Right renal pelvis (tissue), 4 donors: ENCODE measurements at regions not wholly inside any gene's neighbourhood (a gene's known extent, or its start where the extent isn't known, plus 50 kb on each side); places are given as distances from the start of the nearest gene placed in this dataset.

Source experiments
- DNase-seq, 4 donors: peaks; one replicate each; pipeline ENCODE4 v3.0.0-alpha.2; 2013; ENCODE audit warnings: low read depth in 4 of 4, low spot score in 3 of 4, missing footprints in 1 of 4

DNA sequence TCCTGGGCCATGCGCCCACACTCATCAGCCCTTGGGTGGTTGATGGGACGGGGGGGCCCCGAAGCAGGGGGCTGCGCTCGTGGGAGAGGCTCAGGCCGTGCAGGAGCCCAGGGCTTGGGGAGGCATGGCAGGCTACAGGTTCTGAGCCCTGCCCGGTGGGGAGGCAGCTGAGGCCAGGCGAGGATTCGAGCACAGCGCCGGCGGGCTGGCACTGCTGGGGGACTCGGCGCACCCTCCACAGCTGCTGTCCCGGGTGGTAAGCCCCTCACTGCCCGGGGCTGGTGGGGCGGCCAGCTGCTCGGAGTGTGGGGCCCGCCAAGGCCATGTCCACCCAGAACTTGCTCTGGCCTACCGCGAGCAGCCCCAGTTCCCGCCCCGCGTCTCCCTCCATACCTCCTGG, 295.8 kb upstream of the SEL1L start:
- no peak for DNase-seq

DNA sequence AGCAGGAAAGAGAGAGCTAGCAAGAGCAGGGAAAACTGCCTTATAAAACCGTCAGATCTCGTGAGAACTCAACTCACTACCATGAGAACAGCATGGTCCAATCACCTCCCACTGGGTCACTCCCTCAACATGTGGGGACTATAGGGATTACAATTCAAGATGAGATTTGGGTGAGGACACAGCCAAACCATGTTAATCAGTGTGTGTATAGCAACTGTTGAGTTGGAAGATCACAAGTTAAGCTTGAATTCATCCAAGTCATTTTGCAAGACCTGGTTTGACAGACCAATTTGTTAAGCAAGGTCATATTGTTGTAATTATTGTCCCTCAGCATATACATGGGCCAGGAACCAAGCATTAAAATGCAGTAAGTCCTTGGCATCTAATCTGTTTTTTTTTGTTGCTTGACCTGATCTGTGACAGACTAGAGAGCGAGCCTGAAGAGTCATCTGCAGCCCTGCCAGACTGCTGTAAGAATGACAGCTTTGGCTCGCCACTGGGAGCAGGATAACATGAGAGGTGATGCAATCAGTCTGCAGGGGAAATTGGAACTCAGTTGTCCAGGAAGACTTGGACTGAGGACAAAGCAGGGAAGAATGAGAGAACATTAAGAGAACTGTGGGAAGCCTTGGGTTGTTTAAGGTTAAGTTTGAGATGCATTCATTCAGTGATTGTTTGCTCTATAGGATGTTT, 297.6 kb upstream of the SEL1L start:
- no peak for DNase-seq

DNA sequence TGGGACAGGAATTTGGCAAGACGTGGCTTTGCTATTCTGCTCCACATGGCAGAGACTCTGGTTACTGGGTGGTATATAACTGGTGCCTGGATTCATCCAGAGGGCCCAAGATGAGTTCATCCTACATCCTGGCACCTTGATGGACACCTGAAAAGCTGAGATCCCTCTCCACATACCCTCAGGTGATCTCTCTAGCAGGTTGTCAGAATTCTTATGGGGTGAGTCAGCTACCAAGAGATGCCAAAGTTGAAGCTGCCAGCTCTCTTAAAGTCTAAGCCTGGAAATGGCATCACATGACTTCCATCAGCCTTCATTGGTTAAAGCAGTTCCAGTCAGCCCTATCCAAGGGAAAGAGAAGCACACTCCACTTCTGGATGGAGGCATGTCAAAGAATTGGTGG, 300.7 kb upstream of the SEL1L start:
- DNase-seq: no peak

DNA sequence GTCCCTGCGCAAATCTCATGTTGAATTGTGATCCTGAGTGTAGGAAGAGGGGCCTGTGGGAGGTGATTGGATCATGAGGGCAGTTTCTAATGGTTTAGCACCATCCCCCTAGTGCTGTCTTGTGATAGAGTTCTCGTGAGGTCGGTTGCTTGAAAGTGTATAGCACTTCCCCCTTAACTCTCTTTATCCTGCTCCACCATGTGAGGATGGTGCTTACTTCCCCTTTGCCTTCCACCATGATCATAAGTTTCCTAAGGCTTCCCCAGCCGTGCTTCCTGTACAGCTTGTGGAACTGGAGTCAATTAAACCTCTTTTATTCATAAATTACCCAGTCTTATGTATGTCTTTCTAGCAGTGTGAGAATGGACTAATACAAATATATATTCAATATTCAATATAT, 303.7 kb upstream of the SEL1L start:
- DNase-seq: no peak

DNA sequence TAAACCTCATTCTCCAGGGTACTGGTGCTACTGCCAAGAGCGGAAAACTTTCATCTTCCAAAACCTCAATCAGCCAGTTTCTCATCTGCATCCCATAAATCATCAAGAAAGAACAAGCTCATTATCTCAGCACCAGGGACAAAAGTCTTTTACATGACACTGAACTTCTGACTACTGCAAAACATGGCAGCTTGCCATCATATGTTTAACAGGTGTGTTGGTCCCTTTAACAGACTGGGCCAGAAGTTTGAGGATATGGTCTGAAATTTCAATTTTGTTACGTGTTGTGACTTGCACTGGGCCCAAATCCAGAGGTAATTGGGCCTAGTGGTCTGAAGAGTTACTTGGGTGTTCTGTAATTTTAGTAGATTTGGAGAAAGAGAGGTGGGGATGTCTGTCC, 305.4 kb upstream of the SEL1L start:
- DNase-seq: no peak

DNA sequence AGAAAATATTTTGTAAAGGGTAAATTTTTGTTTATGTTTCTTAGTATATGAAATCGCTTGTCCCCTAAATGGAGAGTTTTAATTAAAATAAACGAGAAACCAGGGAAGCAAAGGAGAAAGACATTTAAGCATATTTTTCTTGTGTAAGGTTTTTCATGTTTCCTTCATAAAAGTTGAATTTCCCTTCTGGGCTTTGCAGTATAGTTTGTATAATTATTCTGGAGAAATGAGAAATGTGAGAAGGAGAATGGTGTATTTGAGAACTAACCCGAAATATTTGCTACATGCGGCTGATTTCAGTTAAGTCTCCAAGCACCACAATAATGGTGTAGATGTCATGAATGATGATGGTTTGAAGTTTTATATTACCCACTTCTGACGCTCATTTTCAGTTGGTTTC, 307.7 kb upstream of the SEL1L start:
- no peak for DNase-seq

DNA sequence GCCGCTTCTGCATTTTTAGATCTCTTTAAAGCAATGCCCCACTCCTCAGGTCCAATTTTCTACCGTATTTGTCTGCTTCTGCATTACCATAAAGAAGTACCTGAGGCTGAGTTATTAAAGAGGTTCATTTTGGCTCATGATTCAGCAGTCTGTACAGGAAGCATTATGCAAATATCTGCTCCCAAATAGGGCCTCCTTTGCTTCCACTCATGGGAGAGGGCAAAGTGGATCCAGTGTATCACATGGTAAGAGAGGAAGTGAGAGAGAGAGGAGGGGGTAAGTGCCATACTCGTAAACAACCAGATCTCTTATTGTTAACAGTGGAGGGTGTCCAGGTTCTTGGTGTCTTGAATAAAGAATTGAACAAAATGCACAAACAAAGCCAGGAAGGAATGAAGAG, 316.1 kb upstream of the SEL1L start:
- DNase-seq: no peak

DNA sequence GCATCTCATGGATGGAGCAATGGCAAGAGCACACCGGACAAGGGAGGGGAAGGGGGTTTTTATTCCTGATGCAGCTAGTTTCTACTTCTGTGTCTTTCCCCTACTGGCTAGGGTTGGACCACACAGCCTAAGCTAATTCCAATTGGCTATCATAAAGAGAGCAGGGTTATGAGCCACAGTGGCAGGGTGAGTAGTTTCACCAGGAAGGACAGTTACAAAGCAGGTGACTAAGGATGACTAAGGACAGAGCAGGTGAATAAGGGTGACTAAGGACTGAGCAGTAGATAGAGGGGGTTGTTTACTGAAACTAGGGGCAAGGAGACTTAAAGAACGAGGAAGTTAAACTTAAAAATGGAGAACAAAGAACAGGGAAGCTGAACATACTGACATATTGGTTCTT, 321.4 kb upstream of the SEL1L start:
- no peak for DNase-seq

DNA sequence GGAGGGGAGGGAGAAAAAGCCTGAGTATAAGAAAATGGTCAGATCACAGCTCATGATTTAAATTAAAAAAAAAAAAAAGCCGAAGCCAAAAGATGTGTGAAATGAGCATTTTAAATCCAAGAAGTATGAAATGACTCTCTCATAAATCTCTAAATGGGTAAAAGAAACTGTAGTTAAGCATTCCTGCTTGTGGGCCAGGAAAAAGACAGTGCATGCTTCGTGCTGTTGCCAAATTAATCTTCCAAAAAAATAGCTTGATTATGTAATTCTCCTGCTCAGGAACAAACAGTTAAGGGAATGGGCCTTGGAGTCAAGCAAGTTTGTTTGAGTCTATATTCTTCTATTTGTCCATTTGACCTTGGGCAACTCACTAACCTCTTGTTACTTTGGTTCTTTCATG, 325.4 kb upstream of the SEL1L start:
- DNase-seq: no peak

DNA sequence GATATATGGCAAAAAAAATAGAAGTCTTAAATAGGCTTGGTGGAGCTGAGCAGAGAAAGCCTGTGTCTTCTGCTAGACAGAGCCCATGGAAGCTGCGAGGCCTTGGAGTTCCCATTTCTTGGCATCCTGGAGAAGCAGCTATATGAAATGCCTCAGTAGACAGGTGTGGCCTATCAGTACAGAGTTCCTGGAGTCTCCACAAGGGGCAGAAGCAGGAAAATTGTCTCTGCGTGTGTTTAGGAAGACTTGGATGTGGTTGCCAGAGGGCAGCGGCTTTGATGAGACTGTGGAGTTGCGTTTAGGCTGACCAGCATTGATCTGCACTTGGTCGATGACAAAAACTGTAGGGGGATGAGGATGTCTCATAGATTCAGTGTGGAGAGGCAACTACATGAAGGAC, 334.5 kb upstream of the SEL1L start:
- no peak for DNase-seq

DNA sequence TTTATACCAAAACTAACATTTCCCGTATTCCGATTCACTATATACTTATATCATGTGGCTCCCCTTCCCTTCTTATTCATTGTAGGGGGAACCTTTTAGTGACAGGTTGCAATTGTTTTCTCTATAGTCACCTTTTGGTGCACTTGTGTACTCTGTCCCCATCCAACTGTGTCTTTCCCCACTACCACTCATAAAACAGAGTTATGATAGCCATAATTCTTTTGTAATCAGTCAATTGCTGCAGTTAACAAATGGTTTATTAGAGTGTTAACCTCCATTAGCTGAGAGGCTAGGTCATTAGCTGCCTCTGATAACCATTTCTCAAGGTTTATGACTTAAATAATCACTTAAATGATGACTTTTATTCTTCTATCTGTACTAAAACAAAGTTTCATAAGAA, 338.1 kb upstream of the SEL1L start:
- DNase-seq: no peak

DNA sequence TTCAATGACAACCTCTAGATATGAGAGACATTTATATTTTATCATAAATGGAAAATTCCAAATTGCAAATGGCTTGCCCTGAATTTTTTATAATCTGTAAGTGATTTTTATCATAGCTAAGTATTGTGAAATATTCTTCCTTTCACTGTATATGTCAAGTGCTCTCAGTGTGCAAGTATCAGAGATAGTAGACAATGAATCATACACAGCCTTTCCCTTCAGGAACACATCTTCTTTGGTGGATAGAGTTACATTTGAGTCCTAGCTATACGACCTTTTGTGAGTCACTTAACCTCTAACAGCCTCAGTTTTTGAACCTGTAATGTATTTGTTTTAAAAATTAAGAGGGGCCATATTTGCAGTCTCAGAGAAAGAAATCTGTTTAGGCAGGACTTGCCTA, 350.7 kb upstream of the SEL1L start:
- no peak for DNase-seq

DNA sequence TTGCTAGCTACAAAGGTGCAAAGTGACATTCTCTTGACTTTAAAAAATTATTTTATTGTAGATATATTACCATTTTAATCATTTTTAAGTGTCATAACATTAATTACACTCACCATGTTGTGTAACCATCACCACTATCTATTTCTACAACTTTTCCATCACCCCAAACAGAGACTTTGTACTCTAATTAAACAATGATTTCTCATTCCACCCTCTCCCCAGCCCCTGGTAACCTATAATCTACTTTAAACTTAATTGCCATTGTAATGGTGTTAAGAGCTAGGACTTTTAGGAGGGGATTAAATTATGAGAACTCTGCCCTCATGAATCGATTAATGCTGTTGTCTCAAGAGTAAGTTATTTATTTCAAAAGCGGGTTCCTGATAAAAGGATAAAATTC, 352.9 kb upstream of the SEL1L start:
- no peak for DNase-seq

DNA sequence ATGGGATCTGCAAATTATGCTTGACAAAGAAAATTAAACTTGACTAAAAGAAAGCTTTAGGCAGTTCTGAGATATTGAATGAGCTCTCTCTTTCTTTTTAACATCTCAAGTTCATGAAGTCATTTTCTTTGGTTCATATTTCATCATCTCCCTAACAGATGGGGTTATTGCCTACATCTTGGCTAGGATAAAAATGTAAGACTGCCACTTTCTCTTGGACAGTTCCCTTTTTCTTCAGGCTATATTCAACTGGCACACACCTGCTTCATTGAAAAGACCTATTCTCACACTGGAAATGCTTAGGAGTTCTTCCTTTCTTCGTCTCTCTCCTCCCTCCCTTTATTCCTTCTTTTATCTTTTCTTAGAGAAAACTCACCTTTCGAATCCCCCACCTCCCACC, 355.9 kb upstream of the SEL1L start:
- no peak for DNase-seq

DNA sequence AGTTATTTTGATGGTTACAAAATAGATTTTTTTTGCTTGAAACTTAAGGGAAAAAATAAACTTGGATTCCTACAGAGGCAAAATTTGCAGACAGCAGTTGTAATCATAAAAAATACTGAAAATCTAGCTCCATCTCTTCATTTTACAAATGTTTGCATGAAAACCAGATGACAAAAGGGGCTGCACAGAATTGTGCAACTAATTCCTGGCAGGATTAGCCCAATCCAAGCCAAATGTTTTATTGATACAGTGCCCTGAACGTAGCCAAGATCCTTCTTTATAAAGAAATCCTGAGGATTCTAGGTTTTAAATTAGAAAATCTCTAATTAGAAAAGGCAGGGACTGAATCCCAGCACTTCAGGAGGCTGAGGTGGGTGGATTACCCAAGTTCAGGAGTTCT, 356.4 kb upstream of the SEL1L start:
- no peak for DNase-seq

DNA sequence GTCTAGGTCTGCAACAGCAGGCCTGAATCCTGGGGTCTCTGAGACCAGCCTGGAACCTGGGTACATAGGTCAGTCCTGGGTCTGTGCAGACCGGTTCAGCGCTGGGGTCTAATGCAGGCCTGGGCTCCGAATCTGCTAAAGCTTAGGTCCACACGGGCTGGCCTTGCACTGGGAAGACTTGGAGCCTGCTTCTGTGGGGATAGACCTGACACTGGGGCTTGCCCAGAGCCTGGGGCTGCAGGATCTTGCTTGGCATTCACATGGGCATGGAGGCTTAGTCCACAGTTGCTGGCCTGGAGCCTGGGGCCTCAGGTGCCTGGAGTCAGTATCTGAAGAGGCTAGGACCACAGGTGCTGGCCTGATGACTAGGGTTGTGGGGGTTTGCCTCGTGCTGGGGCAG, 369.8 kb upstream of the SEL1L start:
- DNase-seq: no peak

DNA sequence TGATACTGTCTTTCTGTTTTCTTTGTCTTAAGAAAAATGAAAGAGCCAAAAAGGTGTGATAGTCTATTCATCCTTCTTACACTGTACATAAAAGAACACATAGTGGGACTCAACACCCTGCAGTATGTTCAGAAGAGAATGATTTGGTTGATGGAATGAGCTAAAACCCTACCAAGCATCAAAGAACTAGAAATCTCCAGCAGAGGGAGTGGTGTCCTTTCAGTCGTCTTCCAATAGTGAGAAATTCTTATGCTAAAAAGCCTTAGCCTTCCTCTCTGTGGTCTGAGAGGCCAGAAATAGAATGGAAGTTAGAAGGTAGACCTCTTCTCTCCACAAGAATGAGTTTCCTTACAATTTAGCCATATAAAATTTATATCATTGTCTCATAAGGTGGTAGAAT, 393.4 kb upstream of the SEL1L start:
- DNase-seq: no peak

DNA sequence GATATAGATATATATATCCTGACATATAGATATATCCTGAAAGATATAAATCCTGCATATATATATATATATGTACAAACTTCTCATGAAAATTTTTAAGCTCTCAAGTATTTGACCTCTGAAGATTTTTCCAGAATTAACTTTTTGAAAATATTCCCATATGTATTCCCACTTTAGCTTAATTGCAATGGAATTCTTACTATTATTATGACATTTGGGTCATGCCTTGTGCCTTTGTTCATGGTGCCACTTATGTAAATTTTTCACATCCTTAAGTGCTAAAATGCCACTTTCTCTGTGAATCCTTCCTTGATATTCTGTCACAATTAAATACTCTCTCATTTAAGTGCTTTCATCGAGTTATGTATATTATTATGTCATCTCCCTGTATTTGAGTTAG, 398.2 kb upstream of the SEL1L start:
- DNase-seq: no peak

DNA sequence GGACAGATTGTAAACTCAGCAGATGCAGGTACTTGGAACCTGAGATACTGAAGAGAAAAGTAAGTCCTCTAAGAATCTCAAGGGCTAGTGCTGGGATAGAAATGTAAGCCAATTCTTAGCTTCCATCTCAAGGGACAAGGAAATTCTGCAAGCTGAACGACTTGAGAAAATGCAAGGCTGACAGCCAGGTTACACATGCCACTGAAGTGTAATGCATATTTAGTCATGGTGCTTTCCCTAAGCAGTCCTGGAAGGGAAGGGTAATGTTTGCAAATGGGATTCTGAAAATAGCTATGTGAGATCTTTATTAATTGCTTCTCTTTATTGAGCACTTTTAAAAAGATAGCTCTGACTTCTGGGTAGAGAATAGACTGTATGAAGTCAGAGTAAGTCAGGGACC, 402.7 kb upstream of the SEL1L start:
- DNase-seq: no peak

DNA sequence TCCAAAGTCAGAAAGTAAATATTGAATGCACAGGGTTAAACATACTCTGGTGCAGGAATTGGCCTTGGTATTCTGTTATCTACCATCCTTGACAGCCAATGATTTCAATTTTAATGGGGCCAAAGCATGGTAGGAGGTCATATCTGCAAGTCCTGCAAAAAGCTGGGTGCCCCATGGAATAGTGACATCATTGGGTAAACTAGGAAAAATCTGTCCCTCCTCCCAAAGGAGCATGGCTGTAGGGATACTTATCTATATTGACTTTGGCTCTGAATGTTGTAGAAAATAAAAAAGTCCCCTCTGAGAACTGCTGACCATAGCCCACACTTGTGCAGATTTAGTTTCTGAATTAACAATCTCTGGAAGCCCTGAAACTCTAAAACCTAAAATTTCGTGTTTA, 403.2 kb upstream of the SEL1L start:
- no peak for DNase-seq

DNA sequence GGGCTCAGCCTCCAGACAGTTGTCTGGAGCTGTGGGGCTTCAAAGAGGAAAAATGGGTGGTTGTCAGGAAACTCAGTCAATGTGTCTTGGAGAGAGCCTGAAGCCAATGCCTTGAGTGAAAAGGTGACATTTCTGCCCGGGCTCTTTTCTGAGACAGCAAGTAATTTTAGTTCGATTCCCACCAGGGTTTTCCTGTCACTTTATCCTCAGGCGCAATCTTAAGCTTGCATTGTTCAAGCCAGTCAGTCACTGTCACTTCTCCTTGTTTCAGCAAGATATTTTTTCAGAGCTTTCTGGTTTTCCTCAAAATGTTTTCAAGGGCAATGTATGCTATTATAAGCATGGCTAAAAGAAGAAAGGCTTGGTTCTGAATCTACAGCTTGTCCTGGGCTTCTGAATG, 404.7 kb upstream of the SEL1L start:
- no peak for DNase-seq

DNA sequence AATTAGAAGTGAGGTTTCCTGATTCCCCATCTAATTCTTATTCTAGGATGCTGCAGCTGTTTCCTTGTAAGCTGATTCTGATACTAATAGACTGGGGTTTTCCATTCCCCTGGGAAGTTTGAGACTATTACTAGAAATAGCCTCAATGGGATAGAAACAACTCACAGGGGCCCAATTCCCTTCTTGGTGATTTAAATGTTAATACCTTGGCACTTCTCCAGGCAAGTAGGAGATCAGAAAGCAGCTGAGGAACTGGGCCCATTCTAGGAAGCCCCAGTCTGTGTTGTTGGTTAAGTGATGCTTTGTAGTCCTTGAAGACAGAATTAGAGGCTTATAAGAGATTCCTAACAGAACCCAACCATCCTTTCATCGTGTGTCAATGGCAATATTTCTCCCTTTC, 407.0 kb upstream of the SEL1L start:
- no peak for DNase-seq

DNA sequence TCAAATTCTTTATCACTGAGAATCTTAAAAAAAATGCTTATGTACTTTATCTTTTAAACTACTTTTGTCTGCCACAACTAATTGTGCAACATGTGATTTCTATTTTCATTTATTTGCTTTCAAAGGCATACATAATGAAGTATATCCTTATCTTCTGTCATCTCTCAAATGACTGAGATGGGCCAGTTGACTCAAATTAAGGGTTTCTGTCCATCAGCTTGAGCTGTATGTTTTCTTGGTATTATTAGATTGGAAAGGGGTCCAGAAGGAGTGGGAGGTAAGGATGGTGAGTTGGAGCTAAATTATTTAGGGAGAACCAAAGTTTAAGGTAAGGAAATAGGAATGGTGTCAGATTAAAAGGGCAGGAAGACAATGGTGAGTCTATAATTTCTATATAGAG, 408.4 kb upstream of the SEL1L start:
- DNase-seq: no peak
